NCI-H526 treated with DMSO at 0.1 percent for 48 hours (cell line): ENCODE measurements at regions not wholly inside any gene's neighbourhood (a gene's known extent, or its start where the extent isn't known, plus 50 kb on each side); places are given as distances from the start of the nearest gene placed in this dataset.

Experiments used
- DNase-seq: peaks from one replicate; lab custom pipeline; 2025; lab: John Stamatoyannopoulos, UW

DNA sequence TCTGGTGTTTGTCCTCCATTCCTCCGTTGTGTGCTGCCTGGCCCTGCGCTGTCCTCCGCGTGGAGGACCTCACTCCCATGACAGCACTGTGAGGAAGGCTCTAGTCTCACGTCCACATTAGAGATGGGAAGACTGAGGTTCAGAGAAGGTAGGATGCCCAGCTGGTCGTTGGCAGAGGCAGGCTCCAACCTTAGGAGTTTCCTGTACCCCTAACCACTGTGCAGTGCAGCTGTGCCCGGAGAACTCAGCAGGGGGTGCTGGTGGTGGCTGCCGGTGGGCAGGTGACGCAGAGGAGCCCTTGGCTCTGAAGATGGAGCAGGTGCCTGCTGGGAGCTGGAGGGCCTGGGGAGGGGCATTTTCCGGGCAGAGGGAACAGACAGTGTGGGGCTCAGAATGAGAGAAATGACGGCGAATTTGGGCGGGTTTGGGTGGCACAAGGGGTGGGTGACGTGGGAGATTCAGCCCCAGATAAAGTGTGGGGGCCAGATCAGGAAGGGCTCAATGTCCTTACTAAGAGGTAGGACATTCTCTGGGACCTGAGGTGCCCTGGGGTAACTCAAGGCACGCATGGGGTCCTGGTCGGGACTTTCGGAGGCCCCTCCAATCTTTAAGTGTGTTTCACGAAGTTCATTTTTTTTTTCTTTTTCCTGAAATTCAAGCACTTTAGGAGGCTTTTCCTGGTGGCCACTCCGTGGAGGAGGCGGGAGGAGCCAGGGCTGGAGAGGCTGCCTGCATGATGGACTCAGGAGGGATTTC is 535.0 kb downstream of the TBC1D22A start:
- no peak for DNase-seq

DNA sequence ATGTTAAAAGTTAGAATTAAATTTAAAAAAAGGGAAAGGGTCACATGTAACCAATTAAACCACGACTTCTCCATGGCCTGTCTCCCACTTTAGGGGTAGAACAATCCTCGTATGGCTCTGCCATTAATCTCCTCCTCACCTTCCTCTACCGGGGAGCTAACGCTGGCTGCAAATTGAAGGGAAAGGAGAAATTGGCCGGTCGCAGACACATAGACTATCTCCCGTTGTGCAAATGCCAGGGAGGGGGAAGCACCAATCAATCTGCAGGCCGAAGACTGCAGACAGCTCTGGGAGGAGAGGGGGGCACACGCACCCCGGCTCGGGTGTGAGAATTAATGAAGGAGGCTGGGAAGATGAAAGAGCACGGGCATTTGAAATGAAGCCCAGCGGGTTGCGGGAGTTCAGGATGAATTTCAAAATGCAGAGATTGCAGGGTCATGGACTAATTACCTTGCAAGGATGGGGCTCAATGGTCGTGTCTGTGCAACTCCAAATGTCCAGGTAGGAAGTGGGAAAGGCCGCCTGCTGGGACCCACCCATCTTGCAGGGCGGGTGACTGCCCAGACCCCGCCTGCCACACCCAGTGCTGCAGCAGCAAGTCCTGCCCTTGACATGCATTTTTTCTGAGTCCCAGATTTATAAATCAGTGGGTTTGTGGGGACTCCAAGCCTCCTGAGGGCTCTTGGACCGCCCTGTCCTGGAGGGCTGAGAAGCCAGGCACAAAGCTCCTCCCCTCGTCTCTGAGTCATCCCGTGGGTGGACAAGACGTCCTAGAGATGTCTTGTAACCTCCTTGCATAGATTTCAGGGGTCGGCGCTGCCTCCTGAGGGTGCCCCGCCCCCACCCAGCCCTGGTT is 534.2 kb downstream of the TBC1D22A start:
- no peak for DNase-seq

DNA sequence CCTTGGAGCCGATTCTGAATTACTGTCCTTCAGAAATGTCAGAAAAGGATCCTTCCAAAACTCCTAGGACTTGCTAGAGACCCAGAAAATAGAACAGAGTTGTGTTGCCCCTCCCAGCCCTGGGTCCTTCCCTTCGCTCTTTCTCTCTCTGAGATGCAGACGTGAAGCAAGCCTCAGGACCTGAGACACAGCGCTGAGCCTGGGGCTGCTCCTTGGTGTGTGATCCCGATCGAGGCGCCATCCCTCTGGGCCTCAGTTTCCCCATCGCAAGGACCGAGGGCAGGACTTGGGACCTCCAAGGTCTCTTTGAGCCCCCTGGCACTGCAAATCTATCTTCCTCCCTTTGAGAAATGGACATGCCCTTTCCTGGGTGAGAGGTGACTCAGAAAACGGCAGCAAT is 533.5 kb downstream of the TBC1D22A start:
- no peak for DNase-seq

DNA sequence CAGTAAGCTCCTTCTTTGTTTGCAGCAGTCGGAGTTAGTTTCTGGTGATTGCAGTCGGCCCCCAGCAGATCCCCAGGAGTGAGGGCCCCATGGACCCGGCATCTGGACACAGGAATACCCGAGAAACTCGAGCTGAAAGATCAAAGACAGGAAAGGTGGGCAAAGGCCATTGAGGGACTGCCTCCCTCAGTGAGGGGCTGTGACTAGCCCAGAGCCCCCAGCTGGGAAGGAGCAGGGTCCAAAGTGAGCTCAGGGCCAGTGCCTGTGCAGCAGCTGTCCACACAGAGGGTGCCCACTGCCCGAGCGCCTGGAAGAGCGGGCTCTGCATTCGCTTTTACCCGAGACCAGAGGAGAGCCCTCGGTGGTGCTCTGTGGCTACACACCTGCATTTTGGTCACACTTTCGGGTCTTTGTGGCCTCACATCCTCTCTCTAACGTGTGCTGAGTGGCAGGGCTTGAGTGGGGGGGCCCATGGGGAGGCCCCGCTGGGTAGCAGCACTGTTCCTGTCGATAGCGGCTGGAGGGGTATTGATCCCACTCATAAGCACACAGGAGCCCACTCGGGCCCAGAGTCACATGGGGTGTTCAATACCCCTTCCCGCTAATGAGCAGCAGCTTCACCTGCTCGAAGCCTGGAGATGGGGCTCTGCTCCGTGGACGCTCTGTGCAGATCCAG is 532.9 kb downstream of the TBC1D22A start:
- no peak for DNase-seq

DNA sequence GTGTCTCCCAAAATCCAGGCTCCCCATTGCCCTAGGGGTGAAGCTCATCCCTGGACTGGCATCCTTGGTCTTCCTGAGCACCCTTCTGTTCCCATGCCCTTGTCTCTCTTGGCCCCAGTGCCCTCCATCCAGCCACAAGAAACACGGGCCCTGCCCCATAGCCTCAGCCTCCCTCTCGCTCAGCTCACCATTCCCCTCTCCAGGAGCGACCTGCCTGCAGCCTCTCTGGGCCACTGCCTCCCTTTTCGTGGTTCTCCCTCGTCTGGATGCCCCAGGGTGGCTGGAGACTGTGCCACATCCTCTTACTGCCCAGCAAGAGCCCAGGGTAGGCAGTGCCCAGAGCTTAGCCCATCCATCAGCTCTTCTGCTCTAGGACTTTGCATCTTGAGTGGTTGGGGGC is 532.1 kb downstream of the TBC1D22A start:
- DNase-seq: no peak

DNA sequence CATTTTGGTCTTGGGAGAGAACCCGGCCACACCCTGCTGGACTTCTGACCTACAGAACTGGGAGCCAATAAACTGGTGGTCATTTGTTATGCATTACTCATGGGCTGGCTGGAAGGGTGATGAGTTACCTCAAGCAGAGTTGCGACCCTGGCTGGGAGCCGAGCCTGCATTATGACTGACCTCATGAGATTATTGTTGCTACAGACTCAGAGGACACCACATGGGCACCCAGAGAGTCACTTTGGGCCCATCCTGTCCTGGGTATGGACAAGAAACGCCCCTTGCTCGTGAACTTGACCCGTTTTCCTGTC is 531.7 kb downstream of the TBC1D22A start:
- DNase-seq: no peak

DNA sequence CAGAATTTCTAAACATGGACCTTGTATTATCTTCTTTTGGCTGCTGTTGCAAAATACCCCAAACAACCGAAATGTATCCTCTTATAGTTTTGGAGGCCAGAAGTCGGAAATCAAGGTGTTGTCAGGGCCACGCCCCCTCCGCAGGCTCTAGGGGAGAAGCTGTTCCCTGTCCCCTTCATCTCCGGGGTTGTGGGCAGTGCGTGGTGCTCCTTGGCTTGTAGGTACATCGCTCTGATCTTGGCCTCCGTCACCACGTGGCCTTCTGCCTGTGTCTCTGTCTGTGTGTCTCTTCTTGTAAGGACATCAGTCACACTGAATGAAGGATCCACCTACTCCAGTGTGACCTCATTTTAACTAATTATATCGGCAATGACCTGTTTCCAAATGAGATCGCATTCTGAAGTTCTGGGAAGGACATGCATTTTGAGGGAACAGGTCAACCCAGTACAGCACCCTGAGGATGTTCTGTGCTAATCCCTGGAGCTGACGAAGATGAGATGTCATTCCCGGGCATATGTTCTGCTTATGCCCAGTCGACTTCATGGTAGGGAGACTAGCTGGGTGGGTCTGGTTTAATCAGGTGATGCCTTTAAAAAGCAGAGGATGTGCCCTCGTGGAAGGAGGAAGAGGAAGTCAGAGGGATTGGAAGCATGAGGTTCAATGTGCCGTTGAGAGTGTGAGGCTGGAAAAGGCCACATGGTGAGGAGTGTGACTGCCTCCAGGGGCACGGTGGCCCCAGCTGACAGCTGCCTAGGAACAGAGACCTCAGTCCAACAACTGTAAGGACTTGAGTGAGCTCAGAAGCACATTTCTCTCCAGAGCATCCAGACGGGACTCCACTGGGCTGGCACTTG is 531.1 kb downstream of the TBC1D22A start:
- DNase-seq: no peak

DNA sequence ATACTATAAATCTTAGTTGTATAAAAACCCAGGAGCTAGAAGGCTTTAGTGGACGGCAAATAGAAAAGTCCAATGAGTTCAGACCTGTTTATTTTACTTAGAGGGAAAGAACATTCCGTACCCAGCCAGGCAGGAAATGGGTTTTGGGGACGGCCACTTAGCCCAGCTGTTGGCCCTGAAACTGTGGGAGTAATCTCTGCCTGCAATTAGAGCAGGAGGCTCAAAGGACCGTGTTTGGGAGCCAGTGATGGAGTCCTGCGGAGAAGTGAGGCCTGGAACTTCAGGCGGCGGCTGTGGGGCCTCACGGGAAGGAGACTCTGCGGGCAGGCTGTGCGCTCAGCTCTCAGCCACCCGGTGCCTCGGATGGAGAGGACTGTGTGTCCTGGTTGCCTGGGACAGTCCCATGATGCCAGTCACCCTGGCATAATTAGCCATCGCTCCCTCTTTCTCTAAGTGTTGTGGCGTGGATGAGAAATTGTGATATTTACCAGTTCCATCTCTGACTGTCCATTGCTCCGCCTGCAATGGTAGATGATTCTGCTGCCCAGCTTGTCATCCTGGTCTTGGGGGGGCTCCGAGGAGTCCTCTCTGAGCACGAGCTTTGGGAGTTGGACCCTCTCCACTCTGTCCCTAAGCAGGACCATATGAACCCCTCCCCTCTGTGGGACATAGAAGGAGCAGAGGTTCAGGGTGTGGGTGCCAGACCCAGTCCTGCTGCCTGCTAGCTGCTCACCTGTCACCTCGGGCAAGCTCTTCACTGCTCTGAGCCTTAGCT is 530.3 kb downstream of the TBC1D22A start:
- no peak for DNase-seq

DNA sequence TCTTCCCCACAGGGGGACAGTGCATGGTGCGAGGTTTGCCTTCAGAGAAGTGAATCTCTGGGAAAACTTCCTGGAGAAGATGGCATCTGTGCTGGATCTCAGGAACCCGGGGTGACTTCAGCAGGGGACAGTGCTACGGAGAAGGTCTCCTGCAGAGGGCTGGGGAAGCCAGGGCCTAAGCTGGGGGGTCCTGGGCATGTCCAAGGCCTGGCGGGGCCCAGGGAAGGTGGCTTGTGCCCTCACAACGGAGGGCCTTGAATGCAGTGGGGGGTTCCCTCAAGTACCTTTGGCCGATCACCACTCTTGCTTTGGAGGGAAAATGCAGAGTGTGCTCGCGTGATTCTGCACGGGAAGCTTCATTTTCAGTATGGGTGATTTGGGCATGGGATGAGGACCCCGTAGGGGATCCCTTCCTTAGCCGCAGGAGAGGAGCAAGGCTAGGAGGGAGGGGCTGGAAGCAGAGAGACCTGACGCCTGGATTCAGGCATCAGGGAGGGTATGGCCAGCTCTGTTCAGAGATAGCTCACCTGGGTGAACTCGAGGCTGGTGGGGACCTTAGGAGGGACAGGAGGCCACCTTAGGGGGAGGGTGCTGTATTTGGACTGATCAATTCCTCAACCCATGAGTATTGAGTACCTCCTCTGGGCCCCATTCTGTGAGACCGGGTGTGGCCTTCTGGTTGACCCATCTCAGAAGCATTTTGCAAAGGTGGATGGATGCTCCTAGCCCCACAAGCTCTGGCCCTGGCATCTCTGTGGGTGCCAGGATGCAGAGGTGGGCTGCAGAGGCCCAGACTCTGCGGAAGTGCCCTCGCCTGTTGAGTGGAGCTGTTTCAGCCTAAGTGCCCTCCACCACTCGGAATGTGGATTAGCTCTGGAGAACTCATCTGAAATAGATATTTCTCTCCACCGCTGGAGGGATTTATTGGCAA is 529.4 kb downstream of the TBC1D22A start:
- no peak for DNase-seq

DNA sequence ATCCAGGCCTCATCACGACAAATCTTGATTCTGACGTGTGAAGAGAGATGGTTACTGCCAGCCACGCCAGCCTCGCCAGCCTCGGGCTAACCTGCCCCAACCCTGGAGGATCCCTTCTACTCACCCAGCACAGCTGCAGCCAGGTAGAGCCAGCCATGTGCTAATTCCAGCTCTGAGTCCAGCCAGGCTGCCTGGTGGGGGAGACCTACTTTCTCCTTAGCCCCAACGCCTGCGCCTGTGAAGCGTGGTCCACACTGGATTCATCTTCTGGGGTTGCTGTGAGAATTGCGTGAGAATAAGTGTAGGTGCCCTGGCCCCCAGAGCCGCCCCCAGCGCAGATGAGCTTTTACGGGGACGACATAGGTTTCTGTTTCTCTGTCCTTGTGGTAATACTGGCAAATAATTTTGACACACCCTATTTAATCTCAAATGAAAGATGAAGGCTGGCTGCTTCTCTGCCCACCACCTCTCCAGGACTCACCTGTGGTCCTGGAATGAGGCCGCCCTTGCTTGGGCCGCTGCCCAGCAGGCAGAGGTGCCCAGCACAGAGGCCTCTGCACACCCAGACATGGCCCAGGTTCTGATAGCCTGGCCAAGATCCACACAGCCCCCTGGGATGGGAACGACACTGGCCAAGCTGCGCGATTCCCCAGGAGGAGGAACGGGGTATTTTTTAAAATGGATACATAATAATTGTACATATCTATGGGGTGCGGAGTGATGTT is 528.4 kb downstream of the TBC1D22A start:
- DNase-seq: no peak

DNA sequence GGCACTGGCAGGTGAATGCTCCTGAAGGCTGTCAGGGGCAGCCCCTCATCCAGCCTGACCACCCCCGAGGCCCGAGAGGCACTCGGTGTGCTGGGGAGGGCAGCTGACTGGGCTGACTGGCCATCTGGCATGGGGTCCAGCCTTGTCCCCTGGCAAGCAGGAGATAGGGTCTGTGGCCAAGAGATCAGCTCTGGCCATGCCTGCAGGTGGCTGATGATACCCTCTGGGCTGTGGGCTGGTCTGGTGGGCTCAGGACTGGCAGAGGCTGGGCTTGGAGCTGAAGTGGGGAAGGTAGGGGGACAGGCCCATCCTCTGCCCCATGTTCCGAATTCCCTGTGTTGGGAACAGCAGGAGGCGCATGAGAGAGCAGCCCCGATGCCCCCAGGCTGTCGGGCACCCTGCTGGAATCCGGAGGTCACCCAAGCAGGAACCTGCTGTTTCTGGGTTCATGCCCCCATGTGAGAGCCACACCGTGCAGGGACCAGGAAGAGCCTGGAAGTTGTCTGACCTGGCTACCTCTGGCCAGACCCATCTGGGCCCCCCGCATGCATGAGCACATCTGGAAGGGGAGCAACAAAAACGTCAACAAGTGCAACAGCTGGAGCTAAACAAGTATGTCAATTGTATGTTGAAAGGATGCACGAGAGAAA is 527.0 kb downstream of the TBC1D22A start:
- no peak for DNase-seq

DNA sequence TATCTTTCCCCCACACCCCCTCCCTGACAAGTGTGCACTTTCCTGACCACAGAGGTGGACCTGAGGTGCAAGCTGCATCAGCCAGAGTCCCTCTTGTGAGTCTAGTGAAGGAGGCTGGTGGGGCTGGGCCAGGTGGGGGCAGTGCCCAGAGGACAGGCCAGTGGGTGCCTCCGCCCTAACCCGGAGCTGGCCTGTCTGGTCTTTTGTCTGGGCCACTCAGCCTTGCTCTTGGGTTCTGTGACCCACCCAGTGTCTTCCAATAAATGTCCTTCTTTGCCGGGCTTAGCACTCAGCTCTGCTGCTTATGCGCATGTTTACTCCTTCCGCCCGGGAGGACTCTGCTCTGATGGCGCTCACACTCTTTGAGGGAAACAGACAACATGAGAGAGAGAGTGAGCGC is 526.2 kb downstream of the TBC1D22A start:
- no peak for DNase-seq

DNA sequence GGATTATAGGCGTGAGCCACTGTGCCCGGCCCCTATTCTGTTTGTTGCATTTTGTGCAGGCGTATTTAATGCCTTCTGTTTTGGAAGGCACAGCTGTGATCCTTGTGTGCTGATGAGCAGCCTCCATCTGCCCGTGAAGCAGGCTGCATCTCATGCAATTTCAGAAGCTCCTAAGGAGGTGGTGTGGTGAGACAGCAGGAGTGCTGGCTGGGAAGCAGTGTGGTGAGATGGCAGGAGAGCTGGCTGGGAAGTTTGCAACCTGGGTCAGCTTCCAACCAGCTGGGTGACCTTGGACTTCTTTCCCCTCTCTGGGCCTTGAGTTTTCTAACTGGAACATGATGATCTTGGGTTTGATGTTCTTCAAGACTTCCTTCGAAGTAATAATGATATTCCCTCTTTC is 525.1 kb downstream of the TBC1D22A start:
- DNase-seq: no peak

DNA sequence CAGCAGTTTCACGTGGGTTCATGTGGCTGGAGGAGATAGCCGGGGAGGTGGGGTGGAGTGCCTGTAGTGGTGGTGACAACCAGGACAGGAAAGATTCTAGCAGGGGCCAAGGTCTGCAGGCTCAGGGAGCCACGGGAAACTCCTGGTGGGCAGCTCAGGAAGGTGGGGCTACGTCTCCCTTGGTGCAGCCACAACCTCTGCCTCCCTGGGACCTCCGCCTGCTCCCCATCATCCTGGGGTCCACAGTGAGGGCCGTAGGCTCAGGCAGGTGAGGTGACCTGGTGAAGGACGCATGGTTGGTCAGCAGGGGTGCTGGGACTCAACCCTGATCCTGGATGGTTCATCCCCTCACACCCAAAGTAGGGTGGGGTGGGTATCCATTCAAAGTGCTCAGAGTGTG is 524.1 kb downstream of the TBC1D22A start:
- DNase-seq: no peak

DNA sequence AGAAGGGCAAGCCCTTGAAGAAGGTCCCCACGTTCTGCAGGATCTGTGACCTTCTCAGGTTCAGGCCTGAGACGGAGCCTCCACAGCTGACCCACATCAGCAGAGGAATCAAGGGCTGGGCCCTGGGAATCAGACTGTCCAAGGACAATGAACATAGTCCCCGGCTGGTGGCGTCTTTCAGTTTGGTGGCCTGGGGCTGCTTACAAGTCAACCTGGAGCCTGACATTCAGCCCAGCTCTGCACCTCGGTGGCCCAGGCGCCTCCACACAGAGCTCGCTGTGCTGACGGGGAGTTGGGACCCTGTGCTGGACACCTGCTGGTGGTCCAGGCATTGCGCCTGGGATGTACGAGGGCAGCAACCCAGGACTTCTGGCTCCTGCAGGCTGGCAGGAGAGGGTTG is 523.5 kb downstream of the TBC1D22A start:
- DNase-seq: no peak

DNA sequence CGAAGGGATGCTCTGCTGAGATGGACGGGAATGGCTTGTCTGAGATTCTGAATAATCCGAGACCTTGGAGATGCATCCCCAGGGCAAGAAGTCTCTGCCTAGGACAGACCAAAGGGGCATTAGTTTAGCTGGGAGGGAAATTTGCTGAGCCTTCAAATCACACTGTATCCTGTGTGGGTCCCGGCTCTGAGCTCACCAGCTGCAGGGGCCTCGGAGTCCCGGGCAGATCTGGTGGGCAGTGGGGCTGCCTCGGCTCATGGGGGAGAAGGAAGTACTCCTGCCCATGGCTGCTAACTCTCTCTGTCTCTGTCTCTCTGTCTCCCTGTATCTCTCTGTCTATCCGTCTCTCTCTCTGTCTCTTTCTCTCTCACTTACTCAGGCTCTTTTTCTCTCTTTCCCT is 522.4 kb downstream of the TBC1D22A start:
- no peak for DNase-seq

DNA sequence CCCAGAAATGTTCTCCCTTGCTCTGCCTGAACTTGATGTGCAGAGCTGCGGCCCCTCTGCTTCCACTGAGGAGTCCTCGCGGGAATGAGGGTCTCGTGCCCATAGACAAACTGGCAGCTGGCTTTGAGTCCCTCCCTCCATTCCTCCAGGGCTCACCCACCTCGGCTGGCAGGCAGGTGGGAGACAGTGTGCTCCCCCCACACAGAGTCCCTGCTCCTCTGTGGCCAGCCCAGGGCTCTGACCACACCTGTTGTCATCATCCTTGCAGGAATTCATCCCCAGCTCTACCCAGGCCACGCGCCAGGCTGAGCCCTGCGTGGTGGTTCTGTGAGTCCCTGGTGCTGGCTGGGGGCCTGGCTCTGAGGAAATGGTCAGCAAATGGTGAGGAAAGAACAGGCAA is 521.9 kb downstream of the TBC1D22A start:
- no peak for DNase-seq

DNA sequence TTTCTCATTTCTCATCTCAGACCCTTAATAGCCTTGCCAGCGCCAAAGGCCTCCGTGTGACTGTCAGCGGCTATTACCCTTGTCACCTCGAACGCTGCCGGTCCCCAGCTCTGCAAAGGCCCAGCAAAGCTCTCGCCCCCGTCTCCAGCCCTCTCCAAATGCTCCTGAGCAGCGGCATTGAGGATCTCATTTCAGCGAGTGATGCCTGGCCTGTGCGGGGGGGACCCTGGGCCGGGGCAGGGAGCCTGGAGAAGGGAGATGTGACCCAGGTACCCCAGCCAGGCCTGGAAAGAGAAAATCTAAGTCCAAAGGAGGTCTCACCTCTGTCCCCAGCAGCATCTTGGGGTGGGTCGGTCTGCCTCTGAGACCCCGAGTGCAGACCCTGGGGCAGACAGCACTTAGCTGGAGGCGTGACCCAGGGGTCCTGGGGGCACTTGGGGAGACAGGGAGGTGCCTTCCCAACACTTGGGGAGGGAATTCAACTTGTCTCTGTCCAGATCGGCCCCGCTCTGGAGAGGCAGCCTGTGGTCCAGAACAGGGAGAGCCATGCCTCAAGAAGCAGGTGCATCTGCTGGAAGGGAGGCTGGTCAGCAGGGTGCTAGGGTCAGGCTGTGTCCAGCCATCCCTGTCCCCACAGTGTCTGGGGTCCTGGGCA is 521.3 kb downstream of the TBC1D22A start:
- no peak for DNase-seq

DNA sequence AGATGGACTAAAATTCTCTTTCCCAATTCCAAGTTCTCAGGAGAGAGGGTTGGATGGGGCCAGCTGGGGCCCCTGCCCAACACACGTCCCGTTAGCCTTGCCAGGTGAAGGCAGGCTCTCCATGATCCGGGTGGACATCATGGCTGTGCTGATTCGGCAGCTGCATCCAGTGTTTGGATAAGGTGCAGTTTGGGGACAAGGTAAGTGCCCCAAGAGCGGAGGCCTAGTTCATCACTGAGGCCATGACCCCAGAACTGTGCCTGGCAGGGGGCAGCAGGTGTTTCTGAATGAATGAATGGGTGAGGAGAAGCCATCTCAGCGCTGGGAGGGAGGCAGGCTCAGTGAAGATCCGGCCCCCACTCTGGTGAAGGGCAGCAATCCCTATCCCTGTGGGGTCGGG is 520.4 kb downstream of the TBC1D22A start:
- no peak for DNase-seq
